HCT116 (cell line): ENCODE measurements at regions not wholly inside any gene's neighbourhood (a gene's known extent, or its start where the extent isn't known, plus 50 kb on each side); places are given as distances from the start of the nearest gene placed in this dataset.

Experiments used
- ATF3 ChIP-seq: IDR thresholded peaks from 2 replicates; pipeline ENCODE4 v1.6.1; 2012
- CEBPB ChIP-seq: IDR thresholded peaks from 2 replicates; pipeline ENCODE4 v1.6.1; 2012; ENCODE audit warnings: low read depth
- CTCF ChIP-seq, 3 experiments: fragments of 200-600 bp in 1 of 3; sonication (generic) in 1 of 3; IDR thresholded peaks in 2 of 3; conservative IDR thresholded peaks in 1 of 3; 2 replicates each; pipeline ENCODE4 v1.5.1; 2012 to 2017; ENCODE audit warnings: low read depth in 2 of 3, low read length in 2 of 3, antibody characterized with exemption in 1 of 3, borderline replicate concordance in 1 of 3, control low read depth in 1 of 3, mild to moderate bottlenecking in 1 of 3, mixed read lengths in 1 of 3, mixed run types in 1 of 3, moderate library complexity in 1 of 3; ENCODE audit not compliant: insufficient read depth in 1 of 3
- ELF1 ChIP-seq: IDR thresholded peaks from 2 replicates; pipeline ENCODE4 v1.6.1; 2012; ENCODE audit warnings: low read depth, borderline replicate concordance
- EZH2 ChIP-seq: fragments of 200-600 bp; sonication (generic); IDR thresholded peaks from 2 replicates; pipeline ENCODE4 v1.6.1; 2017; ENCODE audit warnings: antibody characterized with exemption, mixed run types
- EZH2phosphoT487 ChIP-seq: fragments of 200-600 bp; IDR thresholded peaks from 2 replicates; pipeline ENCODE4 v1.6.1; 2018; ENCODE audit warnings: antibody characterized with exemption, borderline replicate concordance
- JUND ChIP-seq: IDR thresholded peaks from 2 replicates; pipeline ENCODE4 v1.6.1; 2012
- MAX ChIP-seq: IDR thresholded peaks from 2 replicates; pipeline ENCODE4 v1.6.1; 2012
- POLR2A ChIP-seq: IDR thresholded peaks from 2 replicates; pipeline ENCODE4 v1.7.0; 2011; ENCODE audit warnings: borderline replicate concordance; ENCODE audit not compliant: insufficient read depth, insufficient read length; ENCODE audit errors: extremely low read depth
- POLR2AphosphoS5 ChIP-seq: IDR thresholded peaks from 2 replicates; pipeline ENCODE4 v1.6.1; 2011; ENCODE audit warnings: mild to moderate bottlenecking, low read depth, low read length, moderate library complexity
- RAD21 ChIP-seq: IDR thresholded peaks from 2 replicates; pipeline ENCODE4 v1.6.1; 2012; ENCODE audit warnings: low read depth, mild to moderate bottlenecking
- REST ChIP-seq: IDR thresholded peaks from 2 replicates; pipeline ENCODE4 v1.6.1; 2012; ENCODE audit warnings: low read depth
- SP1 ChIP-seq: IDR thresholded peaks from 2 replicates; pipeline ENCODE4 v1.6.1; 2012; ENCODE audit warnings: low read depth
- YY1 ChIP-seq: IDR thresholded peaks from 2 replicates; pipeline ENCODE4 v1.6.1; 2011; ENCODE audit warnings: low read length, low read depth, moderate library complexity, mild to moderate bottlenecking; ENCODE audit not compliant: insufficient replicate concordance; ENCODE audit errors: extremely low read depth

GRCh38 chr21:15306271-15306670 is 241.5 kb upstream of the NRIP1 start:
- TF ChIP-seq CTCF (IDR thresholded peaks at IDR 0.05 in 2 of 3, conservative IDR thresholded peaks at IDR 0.05 in 1 of 3; ENCODE audit: borderline replicate concordance in 1 of 3, insufficient read depth in 1 of 3, low read depth in 2 of 3, low read length in 2 of 3) (no peak), EZH2phosphoT487 (no peak), ELF1 (no peak), MAX (no peak), JUND (no peak), REST (no peak), POLR2A (no peak), YY1 (no peak), EZH2 (no peak), RAD21 (no peak), CEBPB (no peak), SP1 (no peak), ATF3 (no peak), POLR2AphosphoS5 (no peak)
